MG63 (cell line): ENCODE measurements at regions not wholly inside any gene's neighbourhood (a gene's known extent, or its start where the extent isn't known, plus 50 kb on each side); places are given as distances from the start of the nearest gene placed in this dataset.

Source experiments
- DNase-seq: peaks from one replicate; pipeline ENCODE4 v3.0.0-alpha.2; 2020
- H3K27me3 ChIP-seq: fragments of 250-450 bp; sonication (Bioruptor Pico); 2 replicates; pipeline ENCODE4 v1.5.1; 2020; ENCODE audit warnings: mild to moderate bottlenecking, moderate library complexity
- H3K36me3 ChIP-seq: fragments of 250-450 bp; sonication (Bioruptor Pico); 2 replicates; pipeline ENCODE4 v1.5.1; 2020; ENCODE audit warnings: mild to moderate bottlenecking, moderate library complexity
- H3K4me3 ChIP-seq: fragments of 250-450 bp; sonication (Bioruptor Pico); 2 replicates; pipeline ENCODE4 v1.5.1; 2020; ENCODE audit warnings: mild to moderate bottlenecking, moderate library complexity
- H3K9me3 ChIP-seq: fragments of 250-450 bp; sonication (Bioruptor Pico); 2 replicates; pipeline ENCODE4 v1.5.1; 2020; ENCODE audit warnings: mild to moderate bottlenecking, moderate library complexity

- Histone ChIP-seq H3K36me3 (no peaks in the 10 kb centered on the region), H3K4me3 (no peak overlapping the region), H3K27me3 (peaks cover 36% of the 10 kb centered on the region), H3K9me3 (peaks cover 3% of the 10 kb centered on the region; the same call in 1 of the 2 replicates)
- no peak for DNase-seq
These were observed 319.1 kb downstream of the TRIB2 start for GRCh38 chr2:13035866-13036265.

GRCh38 chr2:13040043-13040442, 323.3 kb downstream of the TRIB2 start:
- Histone ChIP-seq H3K27me3 (peaks cover 58% of the 10 kb centered on the region), H3K36me3 (no peaks in the 10 kb centered on the region), H3K9me3 (peaks cover 11% of the 10 kb centered on the region), H3K4me3 (no peak overlapping the region)
- DNase-seq: no peak

GRCh38 chr2:13046557-13047165, 329.9 kb downstream of the TRIB2 start:
- peaks cover 44% of the 10 kb centered on the region for H3K27me3 ChIP-seq
- DNase-seq: no peak
- H3K4me3 ChIP-seq: no peak overlapping the region
- H3K9me3 ChIP-seq: no peaks in the 10 kb centered on the region
- H3K36me3 ChIP-seq: no peaks in the 10 kb centered on the region

GRCh38 chr2:13050764-13051163, 334.0 kb downstream of the TRIB2 start:
- Histone ChIP-seq H3K9me3 (no peaks in the 10 kb centered on the region), H3K4me3 (no peak overlapping the region), H3K27me3 (peaks cover 28% of the 10 kb centered on the region), H3K36me3 (no peaks in the 10 kb centered on the region)
- no peak for DNase-seq

GRCh38 chr2:13052547-13052946, 335.8 kb downstream of the TRIB2 start:
- Histone ChIP-seq H3K4me3 (no peak overlapping the region), H3K9me3 (no peaks in the 10 kb centered on the region), H3K27me3 (peaks cover 41% of the 10 kb centered on the region), H3K36me3 (no peaks in the 10 kb centered on the region)
- DNase-seq: no peak

GRCh38 chr2:13056259-13056843, 339.6 kb downstream of the TRIB2 start:
- H3K27me3 ChIP-seq: peaks cover 67% of the 10 kb centered on the region
- H3K9me3 ChIP-seq: no peaks in the 10 kb centered on the region
- no peak for DNase-seq
- H3K4me3 ChIP-seq: no peak overlapping the region
- H3K36me3 ChIP-seq: no peaks in the 10 kb centered on the region

GRCh38 chr2:13057671-13058070, 340.9 kb downstream of the TRIB2 start:
- Histone ChIP-seq H3K36me3 (no peaks in the 10 kb centered on the region), H3K9me3 (no peaks in the 10 kb centered on the region), H3K27me3 (peaks cover 78% of the 10 kb centered on the region), H3K4me3 (no peak overlapping the region)
- DNase-seq: no peak

- Histone ChIP-seq H3K27me3 (peaks cover 59% of the 10 kb centered on the region), H3K36me3 (no peaks in the 10 kb centered on the region), H3K9me3 (no peaks in the 10 kb centered on the region), H3K4me3 (no peak overlapping the region)
- DNase-seq: no peak
These were observed 349.9 kb downstream of the TRIB2 start for GRCh38 chr2:13066676-13067075.

- H3K27me3 ChIP-seq: peaks cover 51% of the 10 kb centered on the region
- no peaks in the 10 kb centered on the region for H3K36me3 ChIP-seq
- H3K4me3 ChIP-seq: no peak overlapping the region
- DNase-seq: no peak
- no peaks in the 10 kb centered on the region for H3K9me3 ChIP-seq
These were observed 350.8 kb downstream of the TRIB2 start for GRCh38 chr2:13067508-13067907.

GRCh38 chr2:13089971-13090370, 373.2 kb downstream of the TRIB2 start:
- Histone ChIP-seq H3K4me3 (no peak overlapping the region), H3K36me3 (no peaks in the 10 kb centered on the region), H3K27me3 (peaks cover 36% of the 10 kb centered on the region), H3K9me3 (no peaks in the 10 kb centered on the region)
- DNase-seq: no peak

GRCh38 chr2:13091455-13091854, 374.7 kb downstream of the TRIB2 start:
- no peak overlapping the region for H3K4me3 ChIP-seq
- DNase-seq: no peak
- peaks cover 23% of the 10 kb centered on the region for H3K27me3 ChIP-seq
- H3K36me3 ChIP-seq: no peaks in the 10 kb centered on the region
- no peaks in the 10 kb centered on the region for H3K9me3 ChIP-seq

GRCh38 chr2:13091861-13092378, 375.2 kb downstream of the TRIB2 start:
- no peaks in the 10 kb centered on the region for H3K9me3 ChIP-seq
- H3K4me3 ChIP-seq: no peak overlapping the region
- no peak for DNase-seq
- peaks cover 19% of the 10 kb centered on the region for H3K27me3 ChIP-seq
- no peaks in the 10 kb centered on the region for H3K36me3 ChIP-seq

GRCh38 chr2:13093416-13093991, 376.8 kb downstream of the TRIB2 start:
- no peaks in the 10 kb centered on the region for H3K36me3 ChIP-seq
- DNase-seq: no peak
- peaks cover 10% of the 10 kb centered on the region for H3K27me3 ChIP-seq
- H3K4me3 ChIP-seq: no peak overlapping the region
- H3K9me3 ChIP-seq: 0 out of 2 replicates have a peak, but pooled peaks cover 5% of the 10 kb centered on the region

GRCh38 chr2:13102397-13103063, 385.8 kb downstream of the TRIB2 start:
- DNase-seq: no peak
- Histone ChIP-seq H3K36me3 (no peaks in the 10 kb centered on the region), H3K9me3 (0 out of 2 replicates have a peak, but pooled peaks cover 7% of the 10 kb centered on the region), H3K4me3 (no peak overlapping the region), H3K27me3 (peaks cover 47% of the 10 kb centered on the region)

GRCh38 chr2:13103151-13103550, 386.4 kb downstream of the TRIB2 start:
- Histone ChIP-seq H3K4me3 (no peak overlapping the region), H3K36me3 (no peaks in the 10 kb centered on the region), H3K27me3 (peaks cover 47% of the 10 kb centered on the region), H3K9me3 (0 out of 2 replicates have a peak, but pooled peaks cover 4% of the 10 kb centered on the region)
- DNase-seq: no peak

- DNase-seq: no peak
These were observed 387.2 kb downstream of the TRIB2 start for GRCh38 chr2:13103778-13104493.

GRCh38 chr2:13104723-13105122, 388.0 kb downstream of the TRIB2 start:
- no peak overlapping the region for H3K4me3 ChIP-seq
- H3K27me3 ChIP-seq: peaks cover 47% of the 10 kb centered on the region
- DNase-seq: no peak
- H3K36me3 ChIP-seq: no peaks in the 10 kb centered on the region
- H3K9me3 ChIP-seq: no peaks in the 10 kb centered on the region

More at GRCh38 chr2:13103778-13104493, 387.2 kb downstream of the TRIB2 start:
- H3K4me3 ChIP-seq: no peak overlapping the region
- no peaks in the 10 kb centered on the region for H3K36me3 ChIP-seq
- no peaks in the 10 kb centered on the region for H3K9me3 ChIP-seq
- H3K27me3 ChIP-seq: peaks cover 47% of the 10 kb centered on the region
